Left lung (tissue), 4 donors: ENCODE measurements at regions not wholly inside any gene's neighbourhood (a gene's known extent, or its start where the extent isn't known, plus 50 kb on each side); places are given as distances from the start of the nearest gene placed in this dataset.
"Not testable (repeated sequence)": the region's sequence is repeated elsewhere in the genome, so short reads cannot be mapped to it uniquely, and the experiment has no call there.

Source experiments
- ATAC-seq: fragments of 200-7000 bp; cut with Tn5 transposase; one replicate; pipeline ENCODE4 v1.9.1; 2020; ENCODE audit warnings: moderate library complexity
- DNase-seq, 4 donors: peaks; one replicate each; pipeline ENCODE4 v3.0.0-alpha.2; 2013 to 2020
- H3K27ac ChIP-seq, 2 donors: fragments of 200-600 bp; sonication (generic) in 1 of 2; one replicate each; pipeline versions ENCODE4 v1.5.0 to v1.8.0; 2020 to 2021
- H3K27me3 ChIP-seq, 2 donors: fragments of 200-600 bp; sonication (generic) in 1 of 2; one replicate each; pipeline versions ENCODE4 v1.5.0 to v1.8.0; 2020 to 2021
- H3K36me3 ChIP-seq, 2 donors: fragments of 200-600 bp; sonication (generic) in 1 of 2; one replicate each; pipeline versions ENCODE4 v1.5.0 to v1.8.0; 2020 to 2021
- H3K4me1 ChIP-seq, 2 donors: fragments of 200-600 bp; one replicate each; pipeline ENCODE4 v1.8.0; 2021
- H3K4me3 ChIP-seq, 2 donors: fragments of 200-600 bp; sonication (generic) in 1 of 2; one replicate each; pipeline versions ENCODE4 v1.5.0 to v1.8.0; 2020 to 2021; ENCODE audit warnings: mild to moderate bottlenecking in 1 of 2
- H3K9me3 ChIP-seq, 2 donors: fragments of 200-600 bp; sonication (generic) in 1 of 2; one replicate each; pipeline versions ENCODE4 v1.5.0 to v1.8.0; 2020 to 2021
- CTCF ChIP-seq, 2 donors: fragments of 200-600 bp; sonication (generic) in 1 of 2; IDR thresholded peaks; one replicate each; pipeline versions ENCODE4 v1.5.0 to v1.8.0; 2021; ENCODE audit warnings: antibody characterized with exemption in 2 of 2
- intact Hi-C, 2 donors: fragments of 100-400 bp; cut with DNase I; formaldehyde crosslinking; loops; one replicate each; pipeline versions ENCODE4 v1.11.2 to v1.14.2; 2022
- donor health status: DM: no; HTN: yes; CAD: no.
- donor health status: DM: no; HTN: no; CAD: no.

- ATAC-seq = no peak
- peaks cover 0 to 9% of the 10 kb centered on the region in 2 donors for H3K9me3 ChIP-seq
- no peaks in the 10 kb centered on the region for H3K4me1 ChIP-seq
- H3K36me3 ChIP-seq = no peaks in the 10 kb centered on the region
- DNase-seq = no peak
- no peak overlapping the region for H3K4me3 ChIP-seq
- TF ChIP-seq CTCF (IDR thresholded peaks at IDR 0.05) = no peak
- intact Hi-C loops = no loop called here
- H3K27me3 ChIP-seq = no peaks in the 10 kb centered on the region
- no peak overlapping the region for H3K27ac ChIP-seq
These were observed 129.4 kb upstream of the MYO10 start for GRCh38 chr5:17065458-17065857.

- H3K27ac ChIP-seq, H3K9me3 ChIP-seq, intact Hi-C loops, H3K36me3 ChIP-seq, DNase-seq, H3K4me1 ChIP-seq, H3K27me3 ChIP-seq, H3K4me3 ChIP-seq, ATAC-seq: not testable (repeated sequence)
These were observed 129.9 kb upstream of the MYO10 start for GRCh38 chr5:17066026-17066425.

GRCh38 chr5:17067657-17068392 is 131.7 kb upstream of the MYO10 start:
- no peak for ATAC-seq
- Histone ChIP-seq H3K36me3 (no peaks in the 10 kb centered on the region), H3K9me3 (peaks cover 0 to under 1% of the 10 kb centered on the region in 2 donors), H3K27me3 (no peaks in the 10 kb centered on the region), H3K4me1 (no peaks in the 10 kb centered on the region), H3K4me3 (no peak overlapping the region), H3K27ac (no peak overlapping the region)
- DNase-seq = no peak
- TF ChIP-seq CTCF (IDR thresholded peaks at IDR 0.05) = no peak
- intact Hi-C loops = no loop called here

- no peak for TF ChIP-seq CTCF (IDR thresholded peaks at IDR 0.05)
- no peaks in the 10 kb centered on the region for H3K27me3 ChIP-seq
- DNase-seq (no peak), ATAC-seq (no peak)
- no peaks in the 10 kb centered on the region for H3K9me3 ChIP-seq
- H3K4me1 ChIP-seq = no peaks in the 10 kb centered on the region
- no peaks in the 10 kb centered on the region for H3K36me3 ChIP-seq
- H3K27ac ChIP-seq = no peak overlapping the region
- intact Hi-C loops = no loop called here
- no peak overlapping the region for H3K4me3 ChIP-seq
These were observed 134.0 kb upstream of the MYO10 start for GRCh38 chr5:17069995-17070511.

- no peaks in the 10 kb centered on the region for H3K9me3 ChIP-seq
- H3K4me1 ChIP-seq = no peaks in the 10 kb centered on the region
- H3K27ac ChIP-seq = no peak overlapping the region
- no peaks in the 10 kb centered on the region for H3K27me3 ChIP-seq
- no peaks in the 10 kb centered on the region for H3K36me3 ChIP-seq
- intact Hi-C loops = no loop called here
- ATAC-seq (no peak), DNase-seq (no peak)
- TF ChIP-seq CTCF (IDR thresholded peaks at IDR 0.05) = no peak
- H3K4me3 ChIP-seq = no peak overlapping the region
These were observed 134.6 kb upstream of the MYO10 start for GRCh38 chr5:17070647-17071046.

GRCh38 chr5:17075236-17075635 is 139.1 kb upstream of the MYO10 start:
- Histone ChIP-seq H3K27ac (no peak overlapping the region), H3K4me1 (no peaks in the 10 kb centered on the region), H3K36me3 (no peaks in the 10 kb centered on the region), H3K4me3 (no peak overlapping the region), H3K27me3 (no peaks in the 10 kb centered on the region), H3K9me3 (no peaks in the 10 kb centered on the region)
- intact Hi-C loops = no loop called here
- no peak for TF ChIP-seq CTCF (IDR thresholded peaks at IDR 0.05)
- no peak for ATAC-seq
- DNase-seq = no peak
